Neural progenitor cell (in vitro differentiated cells): ENCODE measurements at regions not wholly inside any gene's neighbourhood (a gene's known extent, or its start where the extent isn't known, plus 50 kb on each side); places are given as distances from the start of the nearest gene placed in this dataset.
A peak's percentile ranks its signal among the peaks of the same experiment; 100 is the strongest.

Experiments
- DNase-seq: peaks from one replicate; pipeline ENCODE4 v3.0.0-alpha.2; 2016; ENCODE audit warnings: low spot score
- H2AFZ ChIP-seq: fragments of 200-600 bp; sonication (generic); replicated peaks from 2 replicates; pipeline ENCODE4 v1.6.1; 2016; ENCODE audit warnings: antibody characterized with exemption
- H3F3A ChIP-seq: fragments of 200-600 bp; sonication (generic); 2 replicates; pipeline ENCODE4 v1.6.1; 2016; ENCODE audit warnings: antibody characterized with exemption, low read depth
- H3K27ac ChIP-seq: fragments of 200-600 bp; sonication (generic); 2 replicates; pipeline ENCODE4 v1.5.1; 2016; ENCODE audit warnings: mild to moderate bottlenecking
- H3K27me3 ChIP-seq: fragments of 200-600 bp; sonication (generic); 2 replicates; pipeline ENCODE4 v1.6.1; 2016; ENCODE audit warnings: mild to moderate bottlenecking, moderate library complexity
- H3K36me3 ChIP-seq: fragments of 200-600 bp; sonication (generic); 2 replicates; pipeline ENCODE4 v1.5.1; 2016
- H3K4me1 ChIP-seq: fragments of 200-600 bp; sonication (generic); 2 replicates; pipeline ENCODE4 v1.6.1; 2016; ENCODE audit warnings: mixed run types
- H3K4me2 ChIP-seq: fragments of 200-600 bp; sonication (generic); 2 replicates; pipeline ENCODE4 v1.6.1; 2016
- H3K4me3 ChIP-seq: fragments of 200-600 bp; sonication (generic); 2 replicates; pipeline ENCODE4 v1.5.1; 2016
- H3K79me2 ChIP-seq: fragments of 200-600 bp; sonication (generic); 2 replicates; pipeline ENCODE4 v1.6.1; 2016; ENCODE audit warnings: low read depth
- H3K9ac ChIP-seq: fragments of 200-600 bp; sonication (generic); 2 replicates; pipeline ENCODE4 v1.6.1; 2016
- H3K9me3 ChIP-seq: fragments of 200-600 bp; sonication (generic); 2 replicates; pipeline ENCODE4 v1.5.1; 2016; ENCODE audit warnings: low read depth
- H4K20me1 ChIP-seq: fragments of 200-600 bp; sonication (generic); 2 replicates; pipeline ENCODE4 v1.6.1; 2016; ENCODE audit warnings: low read depth
- H3K27ac Mint-ChIP-seq: 3 replicates; pipeline ENCODE4 v1.8.0; 2021; ENCODE audit warnings: mixed read lengths
- H3K27me3 Mint-ChIP-seq: 2 replicates; pipeline ENCODE4 v1.8.0; 2022; ENCODE audit warnings: low read depth, mild to moderate bottlenecking, inconsistent platforms, moderate library complexity, mixed read lengths; ENCODE audit not compliant: insufficient read depth
- H3K36me3 Mint-ChIP-seq: 3 replicates; pipeline ENCODE4 v1.8.0; 2021; ENCODE audit warnings: mixed read lengths
- H3K4me1 Mint-ChIP-seq: 3 replicates; pipeline ENCODE4 v1.8.0; 2021; ENCODE audit warnings: mixed read lengths
- H3K4me3 Mint-ChIP-seq: 3 replicates; pipeline ENCODE4 v1.8.0; 2021; ENCODE audit warnings: mild to moderate bottlenecking, moderate library complexity, mixed read lengths
- H3K9me3 Mint-ChIP-seq: 3 replicates; pipeline ENCODE4 v1.8.0; 2020; ENCODE audit warnings: mixed read lengths
- CTCF ChIP-seq: fragments of 200-600 bp; sonication (generic); IDR thresholded peaks from 2 replicates; pipeline ENCODE4 v1.5.1; 2017; ENCODE audit warnings: antibody characterized with exemption, mild to moderate bottlenecking
- EZH2 ChIP-seq: fragments of 200-600 bp; sonication (generic); IDR thresholded peaks from 2 replicates; pipeline ENCODE4 v1.6.1; 2017; ENCODE audit warnings: antibody characterized with exemption, mild to moderate bottlenecking, moderate library complexity
- EZH2phosphoT487 ChIP-seq: fragments of 200-600 bp; sonication (generic); IDR thresholded peaks from 2 replicates; pipeline ENCODE4 v1.6.1; 2017; ENCODE audit warnings: antibody characterized with exemption

- DNase-seq: peak; percentile 67
- no peak overlapping the region for H3K4me3 Mint-ChIP-seq
- no peaks in the 10 kb centered on the region for H3K36me3 Mint-ChIP-seq
- H3K9me3 ChIP-seq: no peaks in the 10 kb centered on the region
- no peaks in the 10 kb centered on the region for H3K79me2 ChIP-seq
- no peak overlapping the region for H3K9ac ChIP-seq
- no peak overlapping the region for H2AFZ ChIP-seq
- no peaks in the 10 kb centered on the region for H3F3A ChIP-seq
- H3K27me3 Mint-ChIP-seq: peaks cover 4% of the 10 kb centered on the region
- no peaks in the 10 kb centered on the region for H3K9me3 Mint-ChIP-seq
- H3K4me3 ChIP-seq: no peak overlapping the region
- H3K27me3 ChIP-seq: no peaks in the 10 kb centered on the region
- H3K4me1 Mint-ChIP-seq: peaks cover 19% of the 10 kb centered on the region
- no peak for TF ChIP-seq CTCF
- TF ChIP-seq EZH2phosphoT487: no peak
- TF ChIP-seq EZH2: no peak
- peak overlapping the region; percentile 39 for H3K4me2 ChIP-seq
- H4K20me1 ChIP-seq: no peaks in the 10 kb centered on the region
- no peak overlapping the region for H3K27ac ChIP-seq
- peak overlapping the region; percentile 66 for H3K27ac Mint-ChIP-seq
- peaks cover 16% of the 10 kb centered on the region for H3K4me1 ChIP-seq
- H3K36me3 ChIP-seq: no peaks in the 10 kb centered on the region
Measured at GRCh38 chr9:99465231-99465907, 243.3 kb downstream of the SEC61B start.

- H3K79me2 ChIP-seq: no peaks in the 10 kb centered on the region
- H3K9me3 ChIP-seq: no peaks in the 10 kb centered on the region
- no peak for TF ChIP-seq EZH2
- TF ChIP-seq CTCF: no peak
- no peak for TF ChIP-seq EZH2phosphoT487
- no peak for DNase-seq
- H3K36me3 ChIP-seq: no peaks in the 10 kb centered on the region
- Mint-ChIP-seq H3K4me3 (no peak overlapping the region), H3K9me3 (no peaks in the 10 kb centered on the region), H3K27me3 (peaks cover under 1% of the 10 kb centered on the region), H3K4me1 (peaks cover 19% of the 10 kb centered on the region), H3K27ac (no peak overlapping the region), H3K36me3 (no peaks in the 10 kb centered on the region)
- H3K27ac ChIP-seq: no peak overlapping the region
- H3K4me3 ChIP-seq: no peak overlapping the region
- H3K4me1 ChIP-seq: peaks cover 16% of the 10 kb centered on the region
- H3F3A ChIP-seq: no peaks in the 10 kb centered on the region
- no peak overlapping the region for H2AFZ ChIP-seq
- H3K4me2 ChIP-seq: no peak overlapping the region
- H3K27me3 ChIP-seq: no peaks in the 10 kb centered on the region
- H3K9ac ChIP-seq: no peak overlapping the region
- no peaks in the 10 kb centered on the region for H4K20me1 ChIP-seq
Measured at GRCh38 chr9:99466104-99466503, 244.0 kb downstream of the SEC61B start.

- no peak overlapping the region for H3K27ac Mint-ChIP-seq
- no peaks in the 10 kb centered on the region for H4K20me1 ChIP-seq
- H3K36me3 ChIP-seq: no peaks in the 10 kb centered on the region
- H3K4me2 ChIP-seq: no peak overlapping the region
- peaks cover 19% of the 10 kb centered on the region for H3K4me1 Mint-ChIP-seq
- H3K27me3 Mint-ChIP-seq: no peaks in the 10 kb centered on the region
- no peaks in the 10 kb centered on the region for H3K79me2 ChIP-seq
- TF ChIP-seq EZH2 (no peak), CTCF (no peak), EZH2phosphoT487 (no peak)
- H3K36me3 Mint-ChIP-seq: no peaks in the 10 kb centered on the region
- no peaks in the 10 kb centered on the region for H3F3A ChIP-seq
- no peak overlapping the region for H3K27ac ChIP-seq
- no peak overlapping the region for H2AFZ ChIP-seq
- no peak overlapping the region for H3K4me3 ChIP-seq
- peaks cover 16% of the 10 kb centered on the region for H3K4me1 ChIP-seq
- no peaks in the 10 kb centered on the region for H3K9me3 ChIP-seq
- no peak overlapping the region for H3K9ac ChIP-seq
- H3K27me3 ChIP-seq: no peaks in the 10 kb centered on the region
- no peaks in the 10 kb centered on the region for H3K9me3 Mint-ChIP-seq
- no peak for DNase-seq
- H3K4me3 Mint-ChIP-seq: no peak overlapping the region
Measured at GRCh38 chr9:99466781-99467180, 244.7 kb downstream of the SEC61B start.
